Activated naive CD8-positive, alpha-beta T cell treated with anti-CD3 and anti-CD28 coated beads, Interleukin-2, amount 50 U/mL, for 24 hours (primary cell): ENCODE measurements at regions not wholly inside any gene's neighbourhood (a gene's known extent, or its start where the extent isn't known, plus 50 kb on each side); places are given as distances from the start of the nearest gene placed in this dataset.

Experiments used
- ATAC-seq: fragments of 150-1000 bp; cut with Tn5 transposase; one replicate; pipeline ENCODE4 v1.10.0; 2021
- DNase-seq: peaks from one replicate; pipeline ENCODE4 v3.0.0; 2021
- H3K27ac Mint-ChIP-seq: one replicate; pipeline ENCODE4 v1.8.0; 2021; ENCODE audit warnings: mild to moderate bottlenecking, mixed read lengths
- H3K27me3 Mint-ChIP-seq: one replicate; pipeline ENCODE4 v1.8.0; 2021; ENCODE audit warnings: mixed read lengths
- H3K36me3 Mint-ChIP-seq: one replicate; pipeline ENCODE4 v1.8.0; 2021; ENCODE audit warnings: low read depth, mixed read lengths
- H3K4me1 Mint-ChIP-seq: one replicate; pipeline ENCODE4 v1.8.0; 2021; ENCODE audit warnings: mixed read lengths
- H3K4me3 Mint-ChIP-seq: one replicate; pipeline ENCODE4 v1.8.0; 2021; ENCODE audit warnings: mild to moderate bottlenecking, moderate library complexity, mixed read lengths
- H3K9me3 Mint-ChIP-seq: one replicate; pipeline ENCODE4 v1.8.0; 2021; ENCODE audit warnings: mixed read lengths

DNA sequence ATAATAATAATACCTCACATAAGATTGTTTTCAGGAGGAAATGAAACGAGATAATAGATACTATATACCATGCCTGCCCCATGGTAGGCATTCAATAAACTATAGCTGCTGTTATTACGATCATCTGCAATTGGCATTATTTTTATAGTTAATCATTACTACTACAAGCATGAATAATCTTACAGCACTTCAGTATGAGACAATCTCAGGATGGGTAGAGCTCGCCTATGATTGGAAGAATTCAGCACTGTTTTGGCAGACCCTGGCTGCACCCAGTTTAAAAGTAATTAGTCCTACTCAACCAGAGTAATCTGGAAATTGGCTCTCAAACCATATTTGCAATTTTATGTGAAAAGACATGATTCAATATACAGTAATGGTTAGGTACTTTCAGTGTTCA lies 105.0 kb upstream of the DPYD start:
- H3K27ac Mint-ChIP-seq: no peak overlapping the region
- DNase-seq: no peak
- ATAC-seq: no peak
- peaks cover 11% of the 10 kb centered on the region for H3K4me1 Mint-ChIP-seq
- H3K4me3 Mint-ChIP-seq: no peak overlapping the region
- no peaks in the 10 kb centered on the region for H3K27me3 Mint-ChIP-seq
- H3K36me3 Mint-ChIP-seq: no peaks in the 10 kb centered on the region
- H3K9me3 Mint-ChIP-seq: no peaks in the 10 kb centered on the region

DNA sequence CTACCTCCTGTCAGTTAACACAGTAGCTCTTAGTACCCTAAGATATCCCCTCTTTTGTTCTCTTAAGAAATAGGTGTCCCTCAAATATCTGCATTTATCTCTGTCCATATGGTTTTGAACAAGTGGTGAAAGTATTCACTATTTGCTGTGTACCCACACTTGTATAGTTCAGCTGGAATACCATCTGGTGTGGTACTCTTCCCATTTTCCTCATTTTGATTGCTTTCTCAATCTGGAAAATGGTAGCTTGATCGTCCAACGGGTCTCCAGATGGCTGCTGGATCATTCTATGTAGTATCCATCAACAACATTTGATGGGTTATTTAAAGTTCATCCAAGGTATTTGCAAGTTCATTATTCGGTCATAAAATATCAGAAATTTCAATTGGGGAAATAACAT lies 100.3 kb upstream of the DPYD start:
- DNase-seq: no peak
- ATAC-seq: no peak
- H3K4me1 Mint-ChIP-seq: no peaks in the 10 kb centered on the region
- no peak overlapping the region for H3K27ac Mint-ChIP-seq
- H3K9me3 Mint-ChIP-seq: no peaks in the 10 kb centered on the region
- H3K27me3 Mint-ChIP-seq: peaks cover 8% of the 10 kb centered on the region
- no peaks in the 10 kb centered on the region for H3K36me3 Mint-ChIP-seq
- H3K4me3 Mint-ChIP-seq: no peak overlapping the region

DNA sequence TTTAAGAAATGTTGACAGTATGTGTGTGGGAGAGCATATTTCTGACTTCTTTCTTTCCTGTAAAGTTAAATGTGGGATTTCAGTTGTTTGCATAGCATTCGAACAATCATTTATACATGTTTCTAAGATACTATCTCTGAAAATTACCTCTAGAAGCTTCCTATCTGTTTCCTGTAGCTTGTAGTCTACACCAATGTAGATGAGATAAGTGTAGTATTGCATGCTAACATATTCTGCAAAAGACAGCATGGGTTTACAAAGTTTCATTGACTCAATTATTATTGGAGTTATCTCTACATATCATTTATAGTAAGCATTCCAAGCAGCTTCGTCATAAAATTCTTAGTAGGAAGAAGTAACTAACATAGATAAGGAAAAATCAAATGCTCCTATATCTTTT lies 98.9 kb upstream of the DPYD start:
- Mint-ChIP-seq H3K9me3 (no peaks in the 10 kb centered on the region), H3K27me3 (peaks cover 8% of the 10 kb centered on the region), H3K4me3 (no peak overlapping the region), H3K27ac (no peak overlapping the region), H3K36me3 (no peaks in the 10 kb centered on the region), H3K4me1 (no peaks in the 10 kb centered on the region)
- ATAC-seq: no peak
- DNase-seq: no peak

DNA sequence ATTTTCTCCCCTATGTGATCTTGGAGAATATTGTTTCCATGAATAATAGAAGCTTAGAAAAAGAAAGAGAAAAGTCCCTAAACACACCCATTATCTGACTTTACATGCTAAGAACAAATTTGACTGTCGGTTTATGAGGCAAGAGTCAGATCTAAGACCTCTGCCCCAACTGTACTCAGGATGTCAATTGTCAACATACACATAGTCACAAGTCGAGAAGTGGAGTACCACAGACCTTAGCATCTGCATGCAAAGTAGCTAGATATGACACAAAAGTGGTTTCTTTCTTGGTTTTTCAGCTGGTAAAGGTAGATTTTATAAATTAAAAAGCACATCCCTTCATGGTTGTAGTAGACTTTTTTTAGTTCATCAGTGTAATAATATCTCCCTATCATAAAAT lies 97.2 kb upstream of the DPYD start:
- no peak overlapping the region for H3K27ac Mint-ChIP-seq
- H3K27me3 Mint-ChIP-seq: peaks cover 8% of the 10 kb centered on the region
- no peak overlapping the region for H3K4me3 Mint-ChIP-seq
- no peak for ATAC-seq
- no peaks in the 10 kb centered on the region for H3K4me1 Mint-ChIP-seq
- H3K36me3 Mint-ChIP-seq: no peaks in the 10 kb centered on the region
- no peaks in the 10 kb centered on the region for H3K9me3 Mint-ChIP-seq
- no peak for DNase-seq

DNA sequence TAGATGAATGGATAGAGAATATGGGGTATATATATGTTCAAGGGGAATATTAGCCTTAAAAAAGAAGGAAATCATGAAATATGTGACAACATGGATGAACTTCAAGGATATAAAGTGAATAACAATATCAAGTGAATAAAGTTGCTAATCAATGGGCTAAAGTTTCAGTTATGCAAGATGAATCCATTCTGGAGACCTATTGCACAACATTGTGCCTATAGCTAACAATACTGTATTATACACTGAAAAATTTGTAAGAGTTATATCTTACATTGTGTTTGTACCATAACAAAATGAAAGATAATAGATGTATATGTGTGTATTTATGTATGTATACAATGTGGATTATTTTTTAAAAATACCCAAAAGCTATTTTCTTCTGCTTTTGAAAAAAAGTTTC lies 96.3 kb upstream of the DPYD start:
- H3K27me3 Mint-ChIP-seq: peaks cover 8% of the 10 kb centered on the region
- DNase-seq (no peak), ATAC-seq (no peak)
- H3K27ac Mint-ChIP-seq: no peak overlapping the region
- no peaks in the 10 kb centered on the region for H3K9me3 Mint-ChIP-seq
- H3K36me3 Mint-ChIP-seq: no peaks in the 10 kb centered on the region
- no peaks in the 10 kb centered on the region for H3K4me1 Mint-ChIP-seq
- H3K4me3 Mint-ChIP-seq: no peak overlapping the region

DNA sequence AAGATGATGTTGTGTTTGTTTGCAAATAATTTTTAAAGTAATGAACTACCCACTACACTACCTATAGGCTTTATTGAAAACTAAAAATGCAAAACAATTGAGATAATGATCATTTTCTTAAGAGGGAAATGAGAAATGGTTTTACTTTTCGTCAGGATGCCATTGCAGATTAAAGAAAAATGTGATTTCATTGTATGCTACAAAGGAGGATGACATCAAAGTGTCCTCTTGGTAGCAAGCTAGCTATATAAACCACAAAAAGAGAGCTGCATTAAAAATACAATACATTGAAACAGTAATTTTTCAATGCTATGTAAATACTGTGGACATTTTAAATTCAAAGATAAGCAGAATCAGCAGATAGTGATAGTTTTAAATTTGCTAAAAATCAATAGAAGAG lies 87.5 kb upstream of the DPYD start:
- Mint-ChIP-seq H3K36me3 (no peaks in the 10 kb centered on the region), H3K9me3 (no peaks in the 10 kb centered on the region), H3K4me1 (no peaks in the 10 kb centered on the region), H3K27me3 (peaks cover 4% of the 10 kb centered on the region), H3K27ac (no peak overlapping the region), H3K4me3 (no peak overlapping the region)
- ATAC-seq: no peak
- DNase-seq: no peak

DNA sequence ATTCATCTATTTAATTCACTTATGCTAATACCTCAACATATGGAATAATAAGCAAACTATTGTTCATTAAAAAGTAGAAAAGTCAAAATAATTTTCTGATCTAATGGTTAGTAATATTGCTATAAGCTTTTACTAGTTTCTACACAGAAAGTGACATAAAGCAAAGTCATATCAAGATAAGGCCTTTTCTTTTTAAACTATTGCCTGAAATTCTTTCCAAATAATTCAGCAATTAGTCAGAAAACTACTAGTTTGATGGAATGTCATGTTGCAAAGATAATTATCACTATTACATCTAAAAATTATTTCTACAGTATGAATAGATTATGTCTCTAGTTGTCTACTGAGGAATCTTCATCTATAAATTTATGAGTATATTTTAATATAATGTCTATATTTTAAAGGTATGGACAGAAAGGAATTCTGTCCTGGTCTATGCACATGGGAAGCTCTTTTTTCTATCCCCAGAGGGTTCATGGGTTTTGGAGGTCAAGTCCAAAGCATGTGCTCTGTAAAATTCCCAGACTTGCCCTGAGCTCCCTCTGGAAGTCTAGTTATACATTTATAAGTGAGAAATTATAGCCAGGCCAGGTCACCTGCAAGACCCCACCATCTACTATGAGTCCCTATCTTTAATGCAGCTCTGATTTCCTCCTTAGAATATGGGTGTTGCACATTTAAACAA lies 84.6 kb upstream of the DPYD start:
- Mint-ChIP-seq H3K36me3 (no peaks in the 10 kb centered on the region), H3K9me3 (no peaks in the 10 kb centered on the region), H3K4me3 (no peak overlapping the region), H3K27me3 (no peaks in the 10 kb centered on the region), H3K4me1 (no peaks in the 10 kb centered on the region), H3K27ac (no peak overlapping the region)
- DNase-seq (no peak), ATAC-seq (no peak)

DNA sequence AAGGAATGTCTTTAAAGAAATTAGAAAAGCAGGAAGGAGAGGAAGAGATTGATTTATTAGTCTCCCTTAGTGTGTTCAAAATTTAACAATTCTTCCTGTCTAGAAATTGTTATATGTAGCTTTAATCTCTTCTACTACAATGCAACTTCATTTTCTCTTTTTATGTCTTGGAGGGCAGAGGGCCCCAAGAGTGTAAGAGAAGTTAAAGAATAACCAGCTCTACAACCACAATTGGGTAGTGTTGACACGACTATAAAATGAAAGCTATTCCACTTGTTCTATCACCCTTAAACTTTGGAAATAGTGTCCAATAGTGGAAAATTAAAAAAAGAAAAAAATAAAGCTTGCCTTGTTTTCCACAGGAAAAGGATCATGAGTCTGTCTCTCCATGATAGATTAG lies 82.6 kb upstream of the DPYD start:
- H3K36me3 Mint-ChIP-seq: no peaks in the 10 kb centered on the region
- no peaks in the 10 kb centered on the region for H3K4me1 Mint-ChIP-seq
- DNase-seq (no peak), ATAC-seq (no peak)
- no peaks in the 10 kb centered on the region for H3K9me3 Mint-ChIP-seq
- H3K27me3 Mint-ChIP-seq: no peaks in the 10 kb centered on the region
- no peak overlapping the region for H3K27ac Mint-ChIP-seq
- no peak overlapping the region for H3K4me3 Mint-ChIP-seq

DNA sequence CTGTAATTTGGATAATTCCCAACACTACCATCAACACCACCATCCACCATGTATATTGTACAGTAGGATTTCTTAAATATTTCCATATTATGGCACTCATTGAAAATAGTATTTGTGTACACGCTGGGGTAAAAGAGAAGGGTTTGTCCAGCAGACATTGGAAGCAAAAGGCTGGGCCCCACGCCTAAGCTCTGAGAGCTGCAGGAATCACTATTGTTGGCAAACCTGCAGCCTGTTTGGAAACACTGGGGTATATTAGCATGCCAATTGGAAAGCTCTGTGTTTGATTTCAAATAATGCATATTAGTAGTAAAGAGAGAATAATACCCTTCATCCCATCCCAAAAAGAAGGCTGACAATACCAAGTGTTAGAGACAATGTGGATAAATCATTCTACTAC lies 81.5 kb upstream of the DPYD start:
- no peak overlapping the region for H3K27ac Mint-ChIP-seq
- H3K4me1 Mint-ChIP-seq: no peaks in the 10 kb centered on the region
- no peak for DNase-seq
- no peak overlapping the region for H3K4me3 Mint-ChIP-seq
- H3K36me3 Mint-ChIP-seq: no peaks in the 10 kb centered on the region
- no peaks in the 10 kb centered on the region for H3K27me3 Mint-ChIP-seq
- H3K9me3 Mint-ChIP-seq: no peaks in the 10 kb centered on the region
- no peak for ATAC-seq

DNA sequence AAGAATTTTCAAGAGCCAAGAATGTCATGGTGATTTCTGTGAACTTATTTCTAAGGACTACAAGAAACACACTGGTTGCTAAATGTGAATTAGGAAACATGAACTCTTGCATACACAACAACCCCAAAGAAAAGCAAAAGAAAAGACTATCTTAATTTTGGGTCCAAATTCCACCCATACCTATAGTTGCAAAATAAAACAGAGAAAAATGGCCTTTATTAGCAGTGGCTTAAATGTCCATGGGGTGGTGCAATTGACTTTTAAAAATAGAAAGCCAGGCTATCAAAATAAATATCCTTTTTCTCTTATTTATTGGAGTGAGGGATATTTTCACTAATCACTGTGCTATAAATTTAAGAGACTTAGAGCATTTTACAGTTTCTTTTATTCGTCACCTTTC lies 80.9 kb upstream of the DPYD start:
- H3K4me3 Mint-ChIP-seq: no peak overlapping the region

DNA sequence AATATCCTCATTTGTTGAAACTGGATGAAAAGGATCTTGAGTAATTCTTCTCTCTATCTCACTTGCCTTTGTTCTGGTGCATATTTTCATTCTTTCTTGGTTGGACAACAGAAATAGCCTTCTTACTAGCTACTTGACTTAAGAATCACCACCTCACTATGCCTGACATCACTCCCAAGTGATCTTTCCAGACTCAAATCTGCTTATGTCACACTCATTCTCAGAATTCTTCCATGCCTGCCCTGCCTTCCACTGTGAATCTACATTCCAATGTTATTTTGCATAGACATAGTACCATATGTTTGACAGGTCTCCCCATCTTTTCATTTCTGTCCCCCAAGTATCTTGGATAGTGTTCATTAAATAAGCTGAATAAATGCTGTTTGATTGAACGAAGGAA lies 78.5 kb upstream of the DPYD start:
- ATAC-seq: no peak
- no peaks in the 10 kb centered on the region for H3K4me1 Mint-ChIP-seq

More for the DNA sequence above, 80.9 kb upstream of the DPYD start:
- ATAC-seq: no peak
- no peaks in the 10 kb centered on the region for H3K9me3 Mint-ChIP-seq
- H3K27ac Mint-ChIP-seq: no peak overlapping the region
- H3K27me3 Mint-ChIP-seq: no peaks in the 10 kb centered on the region
- H3K36me3 Mint-ChIP-seq: no peaks in the 10 kb centered on the region
- no peak for DNase-seq
- no peaks in the 10 kb centered on the region for H3K4me1 Mint-ChIP-seq

DNA sequence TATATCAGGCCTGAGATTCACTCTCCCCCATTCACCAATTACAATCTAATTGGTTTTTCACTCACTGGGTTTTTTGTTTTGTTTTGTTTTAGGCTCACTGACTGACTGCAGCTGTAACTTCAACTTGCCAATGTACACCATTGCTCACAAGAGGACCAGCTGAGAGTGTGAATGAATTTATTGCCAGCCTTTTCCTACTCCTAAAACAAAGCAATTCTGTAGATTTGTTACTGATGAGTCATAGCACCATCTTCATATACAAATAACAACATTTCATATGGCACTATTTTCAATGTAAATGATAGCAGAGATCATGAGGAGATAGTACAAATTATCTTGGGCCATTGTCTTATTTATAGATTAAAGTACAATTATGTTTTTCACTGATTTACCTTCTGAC lies 76.0 kb upstream of the DPYD start:
- H3K4me1 Mint-ChIP-seq: no peaks in the 10 kb centered on the region
- H3K4me3 Mint-ChIP-seq: no peak overlapping the region
- H3K27me3 Mint-ChIP-seq: peaks cover 4% of the 10 kb centered on the region
- ATAC-seq: no peak
- no peak overlapping the region for H3K27ac Mint-ChIP-seq
- DNase-seq: no peak
- H3K36me3 Mint-ChIP-seq: no peaks in the 10 kb centered on the region
- no peaks in the 10 kb centered on the region for H3K9me3 Mint-ChIP-seq

More for the DNA sequence above, 78.5 kb upstream of the DPYD start:
- DNase-seq: no peak
- Mint-ChIP-seq H3K9me3 (no peaks in the 10 kb centered on the region), H3K36me3 (no peaks in the 10 kb centered on the region), H3K27ac (no peak overlapping the region), H3K27me3 (no peaks in the 10 kb centered on the region), H3K4me3 (no peak overlapping the region)

DNA sequence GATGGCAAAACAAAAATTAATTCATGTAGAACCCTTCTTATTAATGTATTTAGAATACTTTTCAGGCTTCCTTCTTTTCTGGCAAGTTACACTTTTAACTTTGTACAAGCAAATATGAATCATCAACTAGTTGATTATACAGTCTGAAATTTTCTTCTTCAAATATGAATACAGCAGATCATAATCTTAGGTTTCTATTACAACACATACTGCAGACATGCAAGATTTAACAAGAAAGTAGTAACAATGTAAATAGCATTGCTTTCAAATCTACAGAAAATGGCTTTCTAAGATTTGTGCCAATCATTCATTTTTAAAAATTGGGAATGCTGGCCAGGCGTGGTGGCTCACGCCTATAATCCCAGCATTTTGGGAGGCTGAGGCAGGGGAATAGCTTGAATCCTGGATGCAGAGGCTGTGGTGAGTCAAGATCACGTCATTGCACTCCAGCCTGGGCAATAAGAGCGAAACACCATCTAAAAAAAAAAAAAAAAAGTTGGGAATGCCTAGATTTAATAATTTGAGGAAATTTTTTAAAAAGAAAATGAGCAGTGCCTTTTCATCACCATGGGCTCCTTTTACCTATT lies 68.4 kb upstream of the DPYD start:
- Mint-ChIP-seq H3K4me1 (no peaks in the 10 kb centered on the region), H3K9me3 (no peaks in the 10 kb centered on the region), H3K36me3 (no peaks in the 10 kb centered on the region), H3K27me3 (peaks cover 6% of the 10 kb centered on the region), H3K27ac (no peak overlapping the region), H3K4me3 (no peak overlapping the region)
- no peak for DNase-seq
- no peak for ATAC-seq

DNA sequence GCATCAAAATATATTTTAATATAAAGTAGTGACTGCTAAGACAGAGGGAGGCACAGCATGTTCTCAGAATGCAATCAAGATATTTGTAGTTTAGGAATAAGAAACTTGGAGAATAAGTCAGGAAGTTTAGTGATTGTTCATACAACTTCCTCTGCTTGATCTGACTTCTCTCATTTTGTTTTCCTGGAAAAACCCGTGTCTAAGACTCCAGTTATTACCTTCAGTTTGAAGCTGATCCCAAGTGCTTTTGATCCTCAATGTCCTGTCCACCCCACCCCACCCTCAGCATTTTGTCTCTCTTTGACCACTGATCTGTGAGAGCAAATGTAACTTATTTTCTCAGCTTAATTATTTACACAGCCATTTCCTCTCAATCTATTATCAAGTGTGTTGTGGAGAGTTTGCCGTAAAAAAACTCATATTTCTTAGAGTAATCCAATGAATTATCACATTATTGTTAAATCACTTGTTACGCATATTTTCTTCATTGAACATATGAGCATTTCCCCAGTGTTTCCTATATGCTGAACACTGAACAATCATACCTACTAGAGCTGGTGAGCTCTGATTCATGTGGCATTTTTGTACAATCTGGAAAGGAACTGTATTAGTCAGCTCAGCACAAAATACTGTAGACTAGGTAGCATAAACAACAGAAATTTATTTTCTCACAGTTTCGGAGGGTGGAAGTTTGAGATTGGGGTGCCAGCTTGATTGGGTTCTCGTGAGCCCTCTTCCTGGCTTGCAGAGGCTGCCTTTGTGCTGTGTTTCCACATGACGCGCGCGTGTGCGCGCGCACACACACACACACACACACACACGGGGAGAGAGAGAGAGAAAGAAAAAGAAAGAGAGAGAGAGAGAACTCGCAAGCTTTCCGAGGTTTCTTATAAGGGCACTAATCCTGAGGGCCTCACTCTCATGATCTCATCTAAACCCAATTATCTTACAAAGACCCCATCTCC lies 65.5 kb upstream of the DPYD start:
- no peak for DNase-seq
- Mint-ChIP-seq H3K4me1 (no peaks in the 10 kb centered on the region), H3K9me3 (no peaks in the 10 kb centered on the region), H3K4me3 (no peak overlapping the region), H3K36me3 (no peaks in the 10 kb centered on the region), H3K27ac (no peak overlapping the region), H3K27me3 (peaks cover 2% of the 10 kb centered on the region)
- no peak for ATAC-seq

DNA sequence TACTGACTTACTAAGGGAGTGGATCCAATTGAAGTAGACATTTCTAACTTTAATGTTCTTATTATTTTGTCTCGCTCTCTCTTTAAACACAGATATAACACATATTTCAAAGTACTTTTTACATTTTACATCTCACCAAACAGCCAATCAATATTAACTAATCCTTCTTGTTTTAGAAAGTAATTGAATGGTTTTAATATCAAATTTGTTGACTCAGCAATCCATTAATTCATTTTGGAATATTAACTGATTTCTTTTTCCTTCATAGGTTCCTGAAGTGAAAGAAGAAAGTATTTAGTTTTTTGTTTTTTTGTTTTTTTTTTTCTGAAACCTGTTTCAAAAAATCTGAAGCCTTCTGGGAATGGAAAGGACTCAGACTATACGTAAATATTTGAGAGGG lies 62.3 kb upstream of the DPYD start:
- H3K27me3 Mint-ChIP-seq: peaks cover 2% of the 10 kb centered on the region
- ATAC-seq: no peak
- no peak for DNase-seq
- H3K27ac Mint-ChIP-seq: no peak overlapping the region
- H3K9me3 Mint-ChIP-seq: no peaks in the 10 kb centered on the region
- H3K36me3 Mint-ChIP-seq: no peaks in the 10 kb centered on the region
- H3K4me3 Mint-ChIP-seq: no peak overlapping the region
- no peaks in the 10 kb centered on the region for H3K4me1 Mint-ChIP-seq
